HG03571 (cell line): ENCODE measurements at regions not wholly inside any gene's neighbourhood (a gene's known extent, or its start where the extent isn't known, plus 50 kb on each side); places are given as distances from the start of the nearest gene placed in this dataset.
"Not testable (repeated sequence)": the region's sequence is repeated elsewhere in the genome, so short reads cannot be mapped to it uniquely, and the experiment has no call there.

ENCODE experiments used
- ATAC-seq: cut with Tn5 transposase; IDR thresholded peaks from one replicate; pipeline ENCODE4 v1.9.1; 2021; ENCODE audit not compliant: unreplicated experiment

GRCh38 chr10:46740368-46740767 lies 161.4 kb downstream of the SYT15 start:
- not testable (repeated sequence) for ATAC-seq

- not testable (repeated sequence) for ATAC-seq
These were observed 162.2 kb upstream of the PTPN20 start for GRCh38 chr10:46749003-46749402.

GRCh38 chr10:46749470-46749869 lies 161.8 kb upstream of the PTPN20 start:
- peak; percentile 61 for ATAC-seq

GRCh38 chr10:46753763-46754162 lies 157.5 kb upstream of the PTPN20 start:
- not testable (repeated sequence) for ATAC-seq

GRCh38 chr10:46761471-46761870 lies 149.8 kb upstream of the PTPN20 start:
- ATAC-seq, result peak; percentile 92

GRCh38 chr10:46768515-46769291 lies 142.5 kb upstream of the PTPN20 start:
- ATAC-seq, result not testable (repeated sequence)

GRCh38 chr10:46773178-46773896 lies 137.9 kb upstream of the PTPN20 start:
- ATAC-seq, result not testable (repeated sequence)

GRCh38 chr10:46773897-46774236 lies 137.4 kb upstream of the PTPN20 start:
- not testable (repeated sequence) for ATAC-seq

GRCh38 chr10:46774366-46774765 lies 136.9 kb upstream of the PTPN20 start:
- ATAC-seq, result not testable (repeated sequence)

GRCh38 chr10:46774945-46775667 lies 136.1 kb upstream of the PTPN20 start:
- not testable (repeated sequence) for ATAC-seq

GRCh38 chr10:46775668-46776059 lies 135.6 kb upstream of the PTPN20 start:
- ATAC-seq, result not testable (repeated sequence)

GRCh38 chr10:46779571-46779970 lies 131.7 kb upstream of the PTPN20 start:
- not testable (repeated sequence) for ATAC-seq

GRCh38 chr10:46780164-46780563 lies 131.1 kb upstream of the PTPN20 start:
- not testable (repeated sequence) for ATAC-seq

GRCh38 chr10:46781001-46781400 lies 130.2 kb upstream of the PTPN20 start:
- ATAC-seq, result not testable (repeated sequence)

GRCh38 chr10:46782001-46782874 lies 129.0 kb upstream of the PTPN20 start:
- ATAC-seq, result peak; percentile 61

GRCh38 chr10:46784665-46785064 lies 126.6 kb upstream of the PTPN20 start:
- ATAC-seq, result not testable (repeated sequence)

GRCh38 chr10:46786125-46786517 lies 125.1 kb upstream of the PTPN20 start:
- not testable (repeated sequence) for ATAC-seq

GRCh38 chr10:46786518-46787320 lies 124.5 kb upstream of the PTPN20 start:
- peak; percentile 77 for ATAC-seq

- peak; percentile 65 for ATAC-seq
These were observed 124.0 kb upstream of the PTPN20 start for GRCh38 chr10:46787321-46787615.
